A673 (cell line): ENCODE measurements at regions not wholly inside any gene's neighbourhood (a gene's known extent, or its start where the extent isn't known, plus 50 kb on each side); places are given as distances from the start of the nearest gene placed in this dataset.

Experiments
- CTCF ChIP-seq: fragments of 300-800, 200-600 bp; sonication (generic); conservative IDR thresholded peaks from 2 replicates; pipeline ENCODE4 v1.5.1; 2017; ENCODE audit warnings: low read depth, mild to moderate bottlenecking, antibody characterized with exemption, low read length, moderate library complexity, mixed read lengths
- EZH2 ChIP-seq: fragments of 200-600 bp; sonication (generic); IDR thresholded peaks from 2 replicates; pipeline ENCODE4 v1.6.1; 2017; ENCODE audit warnings: borderline replicate concordance, low read depth, mild to moderate bottlenecking, mixed read lengths, antibody characterized with exemption, low read length; ENCODE audit not compliant: poor library complexity, severe bottlenecking

- TF ChIP-seq CTCF (no peak), EZH2 (no peak)
Observed at GRCh38 chr3:135393159-135393558, 572.4 kb upstream of the PPP2R3A start.
